Body of pancreas (tissue), 4 donors: ENCODE measurements at regions not wholly inside any gene's neighbourhood (a gene's known extent, or its start where the extent isn't known, plus 50 kb on each side); places are given as distances from the start of the nearest gene placed in this dataset.

Source experiments
- ATAC-seq: fragments of 150-250 bp; one replicate; pipeline ENCODE4 v1.9.1; 2016
- DNase-seq, 4 donors: peaks; one replicate each; pipeline ENCODE4 v3.0.0-alpha.2; 2019
- H3K27ac ChIP-seq, 4 donors: fragments of 200-600 bp; sonication (generic); 1 replicate in 3 of 4; 2 replicates in 1 of 4; pipeline versions ENCODE4 v1.5.1 to v1.6.1; 2016 to 2019; ENCODE audit warnings: mild to moderate bottlenecking in 1 of 4, mixed read lengths in 1 of 4, moderate library complexity in 1 of 4
- H3K27me3 ChIP-seq, 2 donors: fragments of 200-600 bp; sonication (generic); one replicate each; pipeline ENCODE4 v1.6.0; 2016; ENCODE audit warnings: mild to moderate bottlenecking in 1 of 2
- H3K36me3 ChIP-seq, 2 donors: fragments of 200-600 bp; sonication (generic); replicated peaks in 1 of 2; 2 replicates each; pipeline ENCODE4 v1.5.1; 2016; ENCODE audit warnings: low read depth in 2 of 2; ENCODE audit not compliant: insufficient read depth in 1 of 2
- H3K4me1 ChIP-seq: fragments of 200-600 bp; sonication (generic); one replicate; pipeline ENCODE4 v1.6.0; 2016
- H3K4me3 ChIP-seq, 2 donors: fragments of 200-600 bp; sonication (generic); 1 replicate in 1 of 2; 2 replicates in 1 of 2; pipeline ENCODE4 v1.5.1; 2016 to 2019
- H3K9me3 ChIP-seq, 3 donors: fragments of 200-600 bp; sonication (generic); 1 replicate in 2 of 3; 2 replicates in 1 of 3; pipeline ENCODE4 v1.5.1; 2016
- CTCF ChIP-seq, 7 experiments: fragments of 450-650 bp in 4 of 7; fragments of 200-600 bp in 3 of 7; sonication (generic) in 3 of 7; IDR thresholded peaks; one replicate each; pipeline ENCODE4 v1.5.1; 2016 to 2019; ENCODE audit warnings: antibody characterized with exemption in 7 of 7
- POLR2A ChIP-seq, 3 donors: fragments of 450-650 bp; IDR thresholded peaks; one replicate each; pipeline ENCODE4 v1.6.1; 2016; ENCODE audit warnings: antibody characterized with exemption in 3 of 3, mild to moderate bottlenecking in 2 of 3
- WGBS, 2 donors: methylation state at CpG; one replicate each; pipeline ENCODE4 v1.1.5; 2017; 5-methylcytosine and 5-hydroxymethylcytosine counted together
- intact Hi-C: fragments of 100-400 bp; cut with DNase I; formaldehyde crosslinking; loops from one replicate; pipeline ENCODE4 v1.15.1; 2023

GRCh38 chr5:92444888-92445287, 1061.8 kb upstream of the ARRDC3 start:
- no peak for ATAC-seq
- WGBS, 2 donors = 59 to 63% methylated on average over 2 of the region's 2 CpGs

GRCh38 chr5:92435781-92436180, 1052.7 kb upstream of the ARRDC3 start:
- Histone ChIP-seq H3K9me3 (peaks cover 0 to 4% (median 0%) of the 10 kb centered on the region in 3 donors), H3K4me1 (no peaks in the 10 kb centered on the region), H3K27ac (no peak overlapping the region), H3K27me3 (no peaks in the 10 kb centered on the region), H3K4me3 (no peak overlapping the region), H3K36me3 (no peaks in the 10 kb centered on the region)
- ATAC-seq = no peak
- no peak for DNase-seq
- WGBS, 2 donors = 60 to 87% methylated on average over 2 to 3 of the region's 3 CpGs
- TF ChIP-seq CTCF (IDR thresholded peaks at IDR 0.05) = no peak
- no peak for TF ChIP-seq POLR2A (IDR thresholded peaks at IDR 0.05)
- intact Hi-C loops = no loop called here

More at GRCh38 chr5:92444888-92445287, 1061.8 kb upstream of the ARRDC3 start:
- no peaks in the 10 kb centered on the region for H3K36me3 ChIP-seq
- TF ChIP-seq CTCF (IDR thresholded peaks at IDR 0.05) = no peak
- TF ChIP-seq POLR2A (IDR thresholded peaks at IDR 0.05) = no peak
- H3K27ac ChIP-seq = no peak overlapping the region
- no peak for DNase-seq
- H3K4me3 ChIP-seq = no peak overlapping the region
- H3K9me3 ChIP-seq = no peaks in the 10 kb centered on the region
- no peaks in the 10 kb centered on the region for H3K4me1 ChIP-seq
- intact Hi-C loops = no loop called here
- no peaks in the 10 kb centered on the region for H3K27me3 ChIP-seq

GRCh38 chr5:92429646-92430045, 1046.5 kb upstream of the ARRDC3 start:
- Histone ChIP-seq H3K4me1 (no peaks in the 10 kb centered on the region), H3K36me3 (no peaks in the 10 kb centered on the region), H3K4me3 (no peak overlapping the region), H3K27ac (no peak overlapping the region), H3K9me3 (peaks cover 0 to 4% (median 0%) of the 10 kb centered on the region in 3 donors), H3K27me3 (no peaks in the 10 kb centered on the region)
- intact Hi-C loops = no loop called here
- 46 to 59% methylated on average over 3 of the region's 3 CpGs for WGBS, 2 donors
- TF ChIP-seq POLR2A (IDR thresholded peaks at IDR 0.05) (no peak), CTCF (IDR thresholded peaks at IDR 0.05) (no peak)
- DNase-seq = no peak
- no peak for ATAC-seq

GRCh38 chr5:92428415-92428814, 1045.3 kb upstream of the ARRDC3 start:
- Histone ChIP-seq H3K36me3 (no peaks in the 10 kb centered on the region), H3K4me1 (no peaks in the 10 kb centered on the region), H3K27ac (no peak overlapping the region), H3K9me3 (no peaks in the 10 kb centered on the region), H3K4me3 (no peak overlapping the region), H3K27me3 (no peaks in the 10 kb centered on the region)
- TF ChIP-seq CTCF (IDR thresholded peaks at IDR 0.05) (no peak), POLR2A (IDR thresholded peaks at IDR 0.05) (no peak)
- intact Hi-C loops = no loop called here
- DNase-seq (no peak), ATAC-seq (no peak)
- 67 to 70% methylated on average over 4 of the region's 4 CpGs for WGBS, 2 donors

- no peaks in the 10 kb centered on the region for H3K9me3 ChIP-seq
- H3K27ac ChIP-seq = no peak overlapping the region
- TF ChIP-seq POLR2A (IDR thresholded peaks at IDR 0.05) = no peak
- no peak for TF ChIP-seq CTCF (IDR thresholded peaks at IDR 0.05)
- intact Hi-C loops = no loop called here
- DNase-seq (no peak), ATAC-seq (no peak)
- no peaks in the 10 kb centered on the region for H3K4me1 ChIP-seq
- H3K36me3 ChIP-seq = no peaks in the 10 kb centered on the region
- 47 to 53% methylated on average over 1 of the region's 1 CpG for WGBS, 2 donors
- no peak overlapping the region for H3K4me3 ChIP-seq
- no peaks in the 10 kb centered on the region for H3K27me3 ChIP-seq
Measured at GRCh38 chr5:92424785-92425426, 1041.8 kb upstream of the ARRDC3 start.
